HCT116 (cell line): ENCODE measurements at regions not wholly inside any gene's neighbourhood (a gene's known extent, or its start where the extent isn't known, plus 50 kb on each side); places are given as distances from the start of the nearest gene placed in this dataset.

Source experiments
- ATAC-seq: fragments of 200-7000 bp; cut with Tn5 transposase; 2 replicates; pipeline ENCODE4 v1.9.1; 2020; ENCODE audit warnings: mild to moderate bottlenecking, moderate library complexity
- BruUV-seq: library from RNA; stranded (reverse); fragments of 400-500 nt; replicated peaks from 2 replicates; lab custom pipeline; 2021; lab: Mats Ljungman, UMichigan
- CTCF ChIA-PET: fragments of 300-600 bp; sonication (Branson Sonifier 250); formaldehyde crosslinking; loops from one replicate; lab custom pipeline; 2021; ENCODE audit warnings: antibody characterized with exemption; lab: Charles Lee
- POLR2A ChIA-PET: fragments of 300-600, 350-600 bp; sonication (Branson Sonifier 250); formaldehyde crosslinking; loops from one replicate; lab custom pipeline; 2021; ENCODE audit warnings: antibody characterized with exemption; lab: Charles Lee
- RAD21 ChIA-PET, 2 experiments: fragments of 300-600 bp; sonication (Branson Sonifier 250); formaldehyde crosslinking; loops; one replicate each; lab custom pipeline; 2023; ENCODE audit warnings: low total read pairs in 2 of 2; ENCODE audit not compliant: uncharacterized antibody in 2 of 2, unreplicated experiment in 2 of 2, low non-redundant PET in 1 of 2; lab: Charles Lee
- DNase-seq: peaks from one replicate; pipeline ENCODE4 v3.0.0-alpha.2; 2010; ENCODE audit warnings: low read depth, low spot score
- H2AFZ ChIP-seq: fragments of 200-600 bp; shearing (Covaris generic), sonication (generic); 2 replicates; pipeline ENCODE4 v1.6.1; 2017; ENCODE audit warnings: low read depth, mixed run types, mixed read lengths, antibody characterized with exemption, low read length; ENCODE audit not compliant: poor library complexity, severe bottlenecking
- H3K27ac ChIP-seq: 2 replicates; pipeline ENCODE4 v1.5.1; 2012; ENCODE audit warnings: low read depth, low read length
- H3K27me3 ChIP-seq: fragments of 200-600 bp; sonication (generic); 2 replicates; pipeline ENCODE4 v1.6.1; 2016; ENCODE audit warnings: mixed run types, low read length, mixed read lengths; ENCODE audit not compliant: insufficient read depth
- H3K36me3 ChIP-seq, 2 experiments: fragments of 200-500 bp in 1 of 2; fragments of 200-600 bp in 1 of 2; sonication (Bioruptor generic) in 1 of 2; sonication (generic) in 1 of 2; 2 replicates each; pipeline versions ENCODE4 v1.5.1 to v1.6.1; 2014 to 2016; ENCODE audit warnings: low read length in 2 of 2, inconsistent platforms in 1 of 2, mixed read lengths in 1 of 2, mixed run types in 1 of 2; ENCODE audit not compliant: insufficient read depth in 2 of 2, control insufficient read depth in 1 of 2
- H3K4me1 ChIP-seq, 2 experiments: fragments of 200-600 bp in 1 of 2; sonication (generic) in 1 of 2; 2 replicates each; pipeline versions ENCODE4 v1.5.1 to v1.6.1; 2012 to 2017; ENCODE audit warnings: low read length in 2 of 2, inconsistent platforms in 1 of 2, mild to moderate bottlenecking in 1 of 2, mixed read lengths in 1 of 2, mixed run types in 1 of 2, moderate library complexity in 1 of 2; ENCODE audit not compliant: insufficient read depth in 2 of 2, control insufficient read depth in 1 of 2
- H3K4me2 ChIP-seq: fragments of 200-600 bp; sonication (generic); 2 replicates; pipeline ENCODE4 v1.6.1; 2017; ENCODE audit warnings: mixed run types, low read length, mixed read lengths
- H3K4me3 ChIP-seq, 2 experiments: fragments of 200-600 bp in 1 of 2; sonication (generic) in 1 of 2; replicated peaks in 1 of 2; 2 replicates each; pipeline ENCODE4 v1.5.1; 2011 to 2016; ENCODE audit warnings: low read length in 2 of 2, control low read depth in 1 of 2, low read depth in 1 of 2, mild to moderate bottlenecking in 1 of 2, mixed read lengths in 1 of 2, mixed run types in 1 of 2
- H3K79me2 ChIP-seq: fragments of 200-600 bp; sonication (generic); 2 replicates; pipeline ENCODE4 v1.6.1; 2017; ENCODE audit warnings: mild to moderate bottlenecking, mixed run types, low read length, moderate library complexity, mixed read lengths; ENCODE audit not compliant: insufficient read depth
- H3K9ac ChIP-seq: fragments of 200-600 bp; sonication (generic); 2 replicates; pipeline ENCODE4 v1.6.1; 2016; ENCODE audit warnings: low read length, mixed read lengths
- H3K9me2 ChIP-seq: fragments of 200-600 bp; sonication (generic), shearing (Covaris generic); 2 replicates; pipeline ENCODE4 v1.6.1; 2017; ENCODE audit warnings: mixed run types, mild to moderate bottlenecking, moderate library complexity; ENCODE audit not compliant: insufficient read depth
- H3K9me3 ChIP-seq, 2 experiments: fragments of 200-500 bp in 1 of 2; fragments of 200-600 bp in 1 of 2; sonication (Bioruptor generic) in 1 of 2; sonication (generic) in 1 of 2; 2 replicates each; pipeline ENCODE4 v1.6.1; 2014 to 2017; ENCODE audit warnings: low read length in 2 of 2, mixed read lengths in 2 of 2, inconsistent platforms in 1 of 2, low read depth in 1 of 2, mild to moderate bottlenecking in 1 of 2, mixed run types in 1 of 2, moderate library complexity in 1 of 2; ENCODE audit not compliant: control insufficient read depth in 1 of 2, insufficient read depth in 1 of 2
- H4K20me1 ChIP-seq: fragments of 200-600 bp; sonication (generic), shearing (Covaris generic); 2 replicates; pipeline ENCODE4 v1.6.1; 2017; ENCODE audit warnings: mixed run types, mild to moderate bottlenecking, moderate library complexity; ENCODE audit not compliant: insufficient read depth
- EGR1 ChIP-seq: IDR thresholded peaks from 2 replicates; pipeline ENCODE4 v1.6.1; 2012; ENCODE audit warnings: low read depth
- EZH2 ChIP-seq: fragments of 200-600 bp; sonication (generic); IDR thresholded peaks from 2 replicates; pipeline ENCODE4 v1.6.1; 2017; ENCODE audit warnings: antibody characterized with exemption, mixed run types
- POLR2A ChIP-seq: IDR thresholded peaks from 2 replicates; pipeline ENCODE4 v1.7.0; 2011; ENCODE audit warnings: borderline replicate concordance; ENCODE audit not compliant: insufficient read depth, insufficient read length; ENCODE audit errors: extremely low read depth
- POLR2AphosphoS5 ChIP-seq: IDR thresholded peaks from 2 replicates; pipeline ENCODE4 v1.6.1; 2011; ENCODE audit warnings: mild to moderate bottlenecking, low read depth, low read length, moderate library complexity
- RAD21 ChIP-seq: IDR thresholded peaks from 2 replicates; pipeline ENCODE4 v1.6.1; 2012; ENCODE audit warnings: low read depth, mild to moderate bottlenecking
- SIN3A ChIP-seq: IDR thresholded peaks from 2 replicates; pipeline ENCODE4 v1.6.1; 2012; ENCODE audit warnings: low read depth
- TCF7L2 ChIP-seq: IDR thresholded peaks from 2 replicates; pipeline ENCODE4 v1.7.0; 2011; ENCODE audit warnings: borderline replicate concordance, inconsistent platforms; ENCODE audit not compliant: insufficient read depth, insufficient read length; ENCODE audit errors: extremely low read depth
- YY1 ChIP-seq: IDR thresholded peaks from 2 replicates; pipeline ENCODE4 v1.6.1; 2011; ENCODE audit warnings: low read length, low read depth, moderate library complexity, mild to moderate bottlenecking; ENCODE audit not compliant: insufficient replicate concordance; ENCODE audit errors: extremely low read depth
- ZFX ChIP-seq: fragments of 450-650 bp; IDR thresholded peaks from 2 replicates; pipeline ENCODE4 v1.6.1; 2017
- ZNF274 ChIP-seq: fragments of 200-500 bp; sonication (Bioruptor generic); IDR thresholded peaks from 2 replicates; pipeline ENCODE4 v1.6.1; 2014; ENCODE audit warnings: mild to moderate bottlenecking, low read depth, low read length, inconsistent platforms
- intact Hi-C: fragments of 100-400 bp; cut with micrococcal nuclease; formaldehyde crosslinking; loops from 2 replicates; pipeline ENCODE4 v1.10.0; 2022
- TF ChIP-seq, protein P1 (sequence below): IDR thresholded peaks from 2 replicates; pipeline ENCODE4 v1.6.1; 2012
- TF ChIP-seq, protein P2 (sequence below): IDR thresholded peaks from 2 replicates; pipeline ENCODE4 v1.6.1; 2012
- TF ChIP-seq, protein P3 (sequence below): IDR thresholded peaks from 2 replicates; pipeline ENCODE4 v1.6.1; 2012; ENCODE audit warnings: low read depth

DNA sequence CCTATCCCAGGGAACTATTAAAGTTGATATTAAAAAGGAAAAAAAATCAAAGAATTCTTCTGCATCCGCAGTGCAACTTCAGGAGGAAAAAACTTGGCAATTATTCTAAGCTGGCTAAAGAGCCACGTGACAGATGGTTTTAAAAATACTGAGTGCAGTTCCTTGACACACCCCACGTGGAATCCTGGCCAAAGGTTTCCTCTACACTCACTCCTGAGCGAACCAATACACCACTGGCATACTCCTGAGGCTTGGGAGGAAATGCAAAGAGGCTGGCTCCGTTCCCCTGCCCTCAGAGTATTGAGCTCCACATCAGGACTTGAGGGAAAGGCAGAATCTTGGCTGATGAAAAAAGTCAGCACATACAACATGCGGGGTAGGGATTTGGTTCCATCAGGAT, 133.8 kb upstream of the ATP6AP2 start:
- Histone ChIP-seq H3K27ac (no peak overlapping the region), H3K9me3 (no peaks in the 10 kb centered on the region), H2AFZ (no peak overlapping the region), H3K4me2 (no peak overlapping the region), H4K20me1 (no peaks in the 10 kb centered on the region), H3K9ac (no peak overlapping the region), H3K36me3 (no peaks in the 10 kb centered on the region), H3K9me2 (no peaks in the 10 kb centered on the region), H3K4me3 (no peak overlapping the region), H3K79me2 (no peaks in the 10 kb centered on the region), H3K27me3 (no peaks in the 10 kb centered on the region), H3K4me1 (no peaks in the 10 kb centered on the region)
- CTCF ChIA-PET, result no interaction called here
- RAD21 ChIA-PET, result no interaction called here
- BruUV-seq, result no TSS peak
- intact Hi-C loops, result no loop called here
- ATAC-seq (no peak), DNase-seq (no peak)
- TF ChIP-seq SIN3A (no peak), POLR2AphosphoS5 (no peak), YY1 (no peak), RAD21 (no peak), ZFX (no peak), EGR1 (no peak), EZH2 (no peak), POLR2A (no peak), ZNF274 (no peak), TCF7L2 (no peak)
- TF ChIP-seq, protein P1, sequence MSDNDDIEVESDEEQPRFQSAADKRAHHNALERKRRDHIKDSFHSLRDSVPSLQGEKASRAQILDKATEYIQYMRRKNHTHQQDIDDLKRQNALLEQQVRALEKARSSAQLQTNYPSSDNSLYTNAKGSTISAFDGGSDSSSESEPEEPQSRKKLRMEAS, result no peak
- TF ChIP-seq, protein P2, sequence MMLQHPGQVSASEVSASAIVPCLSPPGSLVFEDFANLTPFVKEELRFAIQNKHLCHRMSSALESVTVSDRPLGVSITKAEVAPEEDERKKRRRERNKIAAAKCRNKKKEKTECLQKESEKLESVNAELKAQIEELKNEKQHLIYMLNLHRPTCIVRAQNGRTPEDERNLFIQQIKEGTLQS, result no peak
- TF ChIP-seq, protein P3, sequence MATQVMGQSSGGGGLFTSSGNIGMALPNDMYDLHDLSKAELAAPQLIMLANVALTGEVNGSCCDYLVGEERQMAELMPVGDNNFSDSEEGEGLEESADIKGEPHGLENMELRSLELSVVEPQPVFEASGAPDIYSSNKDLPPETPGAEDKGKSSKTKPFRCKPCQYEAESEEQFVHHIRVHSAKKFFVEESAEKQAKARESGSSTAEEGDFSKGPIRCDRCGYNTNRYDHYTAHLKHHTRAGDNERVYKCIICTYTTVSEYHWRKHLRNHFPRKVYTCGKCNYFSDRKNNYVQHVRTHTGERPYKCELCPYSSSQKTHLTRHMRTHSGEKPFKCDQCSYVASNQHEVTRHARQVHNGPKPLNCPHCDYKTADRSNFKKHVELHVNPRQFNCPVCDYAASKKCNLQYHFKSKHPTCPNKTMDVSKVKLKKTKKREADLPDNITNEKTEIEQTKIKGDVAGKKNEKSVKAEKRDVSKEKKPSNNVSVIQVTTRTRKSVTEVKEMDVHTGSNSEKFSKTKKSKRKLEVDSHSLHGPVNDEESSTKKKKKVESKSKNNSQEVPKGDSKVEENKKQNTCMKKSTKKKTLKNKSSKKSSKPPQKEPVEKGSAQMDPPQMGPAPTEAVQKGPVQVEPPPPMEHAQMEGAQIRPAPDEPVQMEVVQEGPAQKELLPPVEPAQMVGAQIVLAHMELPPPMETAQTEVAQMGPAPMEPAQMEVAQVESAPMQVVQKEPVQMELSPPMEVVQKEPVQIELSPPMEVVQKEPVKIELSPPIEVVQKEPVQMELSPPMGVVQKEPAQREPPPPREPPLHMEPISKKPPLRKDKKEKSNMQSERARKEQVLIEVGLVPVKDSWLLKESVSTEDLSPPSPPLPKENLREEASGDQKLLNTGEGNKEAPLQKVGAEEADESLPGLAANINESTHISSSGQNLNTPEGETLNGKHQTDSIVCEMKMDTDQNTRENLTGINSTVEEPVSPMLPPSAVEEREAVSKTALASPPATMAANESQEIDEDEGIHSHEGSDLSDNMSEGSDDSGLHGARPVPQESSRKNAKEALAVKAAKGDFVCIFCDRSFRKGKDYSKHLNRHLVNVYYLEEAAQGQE, result no peak
- POLR2A ChIA-PET, result no interaction called here
